Liver (tissue), 3 donors: ENCODE measurements at regions not wholly inside any gene's neighbourhood (a gene's known extent, or its start where the extent isn't known, plus 50 kb on each side); places are given as distances from the start of the nearest gene placed in this dataset.

ENCODE experiments used
- CTCF ChIP-seq: fragments of 150-350 bp; IDR thresholded peaks from 2 replicates; pipeline ENCODE4 v1.5.1; 2017; ENCODE audit warnings: improper control_type of control experiment, low read depth, low read length; ENCODE audit not compliant: missing input control
- FOXA2 ChIP-seq: IDR thresholded peaks from 2 replicates; pipeline ENCODE4 v1.6.1; 2016; ENCODE audit warnings: antibody characterized with exemption
- GABPA ChIP-seq, 2 donors: IDR thresholded peaks in 1 of 2; conservative IDR thresholded peaks in 1 of 2; 2 replicates each; pipeline ENCODE4 v1.6.1; 2016; ENCODE audit warnings: antibody characterized with exemption in 2 of 2, mild to moderate bottlenecking in 1 of 2, moderate library complexity in 1 of 2
- HNF4G ChIP-seq: IDR thresholded peaks from 2 replicates; pipeline ENCODE4 v1.6.1; 2016; ENCODE audit warnings: antibody characterized with exemption
- JUND ChIP-seq, 2 donors: IDR thresholded peaks; 2 replicates each; pipeline ENCODE4 v1.6.1; 2016; ENCODE audit warnings: antibody characterized with exemption in 2 of 2
- RAD21 ChIP-seq, 2 donors: IDR thresholded peaks; 2 replicates each; pipeline ENCODE4 v1.6.1; 2016; ENCODE audit warnings: antibody characterized with exemption in 2 of 2, mild to moderate bottlenecking in 2 of 2
- REST ChIP-seq: IDR thresholded peaks from 2 replicates; pipeline ENCODE4 v1.6.1; 2016; ENCODE audit warnings: antibody characterized with exemption, mild to moderate bottlenecking
- RXRA ChIP-seq, 2 donors: IDR thresholded peaks; 2 replicates each; pipeline ENCODE4 v1.6.1; 2017 to 2018; ENCODE audit warnings: antibody characterized with exemption in 2 of 2, mild to moderate bottlenecking in 1 of 2
- SP1 ChIP-seq: IDR thresholded peaks from 2 replicates; pipeline ENCODE4 v1.6.1; 2018; ENCODE audit warnings: antibody characterized with exemption, mild to moderate bottlenecking
- TAF1 ChIP-seq: conservative IDR thresholded peaks from 2 replicates; pipeline ENCODE4 v1.6.1; 2016; ENCODE audit warnings: antibody characterized with exemption, mild to moderate bottlenecking
- YY1 ChIP-seq: IDR thresholded peaks from 2 replicates; pipeline ENCODE4 v1.6.1; 2016; ENCODE audit warnings: antibody characterized with exemption, mild to moderate bottlenecking
- TF ChIP-seq, protein P1 (sequence below): IDR thresholded peaks from 2 replicates; pipeline ENCODE4 v1.6.1; 2016; ENCODE audit warnings: antibody characterized with exemption
- TF ChIP-seq, protein P2 (sequence below): IDR thresholded peaks from 2 replicates; pipeline ENCODE4 v1.6.1; 2016; ENCODE audit warnings: antibody characterized with exemption
- donor health status: healthy.
- donor health status: healthy.

GRCh38 chr1:56394298-56394697 lies 185.1 kb downstream of the PLPP3 start:
- no peak for TF ChIP-seq TAF1
- no peak for TF ChIP-seq YY1
- TF ChIP-seq, protein P1, sequence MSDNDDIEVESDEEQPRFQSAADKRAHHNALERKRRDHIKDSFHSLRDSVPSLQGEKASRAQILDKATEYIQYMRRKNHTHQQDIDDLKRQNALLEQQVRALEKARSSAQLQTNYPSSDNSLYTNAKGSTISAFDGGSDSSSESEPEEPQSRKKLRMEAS: no peak
- no peak for TF ChIP-seq CTCF
- TF ChIP-seq REST: no peak
- TF ChIP-seq GABPA (IDR thresholded peaks at IDR 0.05 in 1 of 2, conservative IDR thresholded peaks at IDR 0.05 in 1 of 2): no peak
- no peak for TF ChIP-seq RAD21 (IDR thresholded peaks at IDR 0.05)
- TF ChIP-seq SP1: no peak
- no peak for TF ChIP-seq FOXA2
- no peak for TF ChIP-seq RXRA (IDR thresholded peaks at IDR 0.05)
- no peak for TF ChIP-seq HNF4G
- TF ChIP-seq JUND (IDR thresholded peaks at IDR 0.05): no peak
- TF ChIP-seq, protein P2, sequence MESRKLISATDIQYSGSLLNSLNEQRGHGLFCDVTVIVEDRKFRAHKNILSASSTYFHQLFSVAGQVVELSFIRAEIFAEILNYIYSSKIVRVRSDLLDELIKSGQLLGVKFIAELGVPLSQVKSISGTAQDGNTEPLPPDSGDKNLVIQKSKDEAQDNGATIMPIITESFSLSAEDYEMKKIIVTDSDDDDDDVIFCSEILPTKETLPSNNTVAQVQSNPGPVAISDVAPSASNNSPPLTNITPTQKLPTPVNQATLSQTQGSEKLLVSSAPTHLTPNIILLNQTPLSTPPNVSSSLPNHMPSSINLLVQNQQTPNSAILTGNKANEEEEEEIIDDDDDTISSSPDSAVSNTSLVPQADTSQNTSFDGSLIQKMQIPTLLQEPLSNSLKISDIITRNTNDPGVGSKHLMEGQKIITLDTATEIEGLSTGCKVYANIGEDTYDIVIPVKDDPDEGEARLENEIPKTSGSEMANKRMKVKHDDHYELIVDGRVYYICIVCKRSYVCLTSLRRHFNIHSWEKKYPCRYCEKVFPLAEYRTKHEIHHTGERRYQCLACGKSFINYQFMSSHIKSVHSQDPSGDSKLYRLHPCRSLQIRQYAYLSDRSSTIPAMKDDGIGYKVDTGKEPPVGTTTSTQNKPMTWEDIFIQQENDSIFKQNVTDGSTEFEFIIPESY: no peak
